GM23338 (cell line): ENCODE measurements at regions not wholly inside any gene's neighbourhood (a gene's known extent, or its start where the extent isn't known, plus 50 kb on each side); places are given as distances from the start of the nearest gene placed in this dataset.

Experiments used
- ATAC-seq: fragments of 200-7000 bp; cut with Tn5 transposase; 3 replicates; pipeline ENCODE4 v1.9.1; 2020
- DNase-seq: peaks from one replicate; pipeline ENCODE4 v3.0.0-alpha.2; 2015; ENCODE audit warnings: low spot score
- H2AFZ ChIP-seq: fragments of 200-600 bp; sonication (generic); 2 replicates; pipeline ENCODE4 v1.8.0; 2016; ENCODE audit warnings: antibody characterized with exemption, mild to moderate bottlenecking, moderate library complexity
- H3F3A ChIP-seq: fragments of 200-600 bp; sonication (generic); replicated peaks from 2 replicates; pipeline ENCODE4 v1.8.0; 2017; ENCODE audit warnings: antibody characterized with exemption, mixed run types, low read depth
- H3K27ac ChIP-seq: fragments of 200-600 bp; sonication (generic); 2 replicates; pipeline ENCODE4 v1.6.1; 2016; ENCODE audit warnings: low read depth
- H3K27me3 ChIP-seq: fragments of 200-600 bp; sonication (generic); 2 replicates; pipeline ENCODE4 v1.8.0; 2016; ENCODE audit warnings: mild to moderate bottlenecking, mixed run types, moderate library complexity; ENCODE audit not compliant: insufficient read depth
- H3K36me3 ChIP-seq: fragments of 200-600 bp; sonication (generic); 2 replicates; pipeline ENCODE4 v1.8.0; 2016; ENCODE audit warnings: mild to moderate bottlenecking; ENCODE audit not compliant: insufficient read depth
- H3K4me1 ChIP-seq: fragments of 200-600 bp; sonication (generic); 2 replicates; pipeline ENCODE4 v1.8.0; 2016; ENCODE audit warnings: mild to moderate bottlenecking, moderate library complexity; ENCODE audit not compliant: insufficient read depth
- H3K4me2 ChIP-seq: fragments of 200-600 bp; sonication (generic); 2 replicates; pipeline ENCODE4 v1.7.1; 2017; ENCODE audit warnings: mixed run types
- H3K4me3 ChIP-seq: fragments of 200-600 bp; sonication (generic); 2 replicates; pipeline ENCODE4 v1.6.1; 2016; ENCODE audit warnings: mixed run types
- H3K79me2 ChIP-seq: fragments of 200-600 bp; sonication (generic); replicated peaks from 2 replicates; pipeline ENCODE4 v1.8.0; 2017; ENCODE audit warnings: mild to moderate bottlenecking; ENCODE audit not compliant: insufficient read depth
- H3K9me2 ChIP-seq: fragments of 200-600 bp; sonication (generic); 2 replicates; pipeline ENCODE4 v1.8.0; 2017; ENCODE audit not compliant: insufficient read depth
- H4K20me1 ChIP-seq: fragments of 200-600 bp; sonication (generic); replicated peaks from 2 replicates; pipeline ENCODE4 v1.8.0; 2017; ENCODE audit warnings: mild to moderate bottlenecking; ENCODE audit not compliant: insufficient read depth
- H3K27ac Mint-ChIP-seq: 2 replicates; pipeline ENCODE4 v1.8.0; 2020; ENCODE audit warnings: inconsistent platforms, mild to moderate bottlenecking, moderate library complexity, mixed read lengths
- H3K27me3 Mint-ChIP-seq: 3 replicates; pipeline ENCODE4 v1.8.0; 2022; ENCODE audit warnings: low read depth, mild to moderate bottlenecking, moderate library complexity, mixed read lengths, inconsistent platforms; ENCODE audit not compliant: insufficient read depth, poor library complexity
- H3K36me3 Mint-ChIP-seq: 3 replicates; pipeline ENCODE4 v1.8.0; 2021; ENCODE audit warnings: low read depth, mild to moderate bottlenecking, inconsistent platforms, moderate library complexity, mixed read lengths
- H3K4me1 Mint-ChIP-seq: 3 replicates; pipeline ENCODE4 v1.8.0; 2020; ENCODE audit warnings: mild to moderate bottlenecking, inconsistent platforms, mixed read lengths
- H3K4me3 Mint-ChIP-seq: 3 replicates; pipeline ENCODE4 v1.8.0; 2021; ENCODE audit warnings: moderate library complexity, mild to moderate bottlenecking, inconsistent platforms, mixed read lengths
- H3K9me3 Mint-ChIP-seq: 3 replicates; pipeline ENCODE4 v1.8.0; 2020; ENCODE audit warnings: moderate library complexity, mild to moderate bottlenecking, inconsistent platforms, mixed read lengths
- CREB1 ChIP-seq: fragments of 250-450 bp; sonication (Bioruptor Pico); IDR thresholded peaks from 2 replicates; pipeline ENCODE4 v1.5.0; 2020; ENCODE audit warnings: low read depth, mild to moderate bottlenecking, moderate library complexity
- ETS1 ChIP-seq: IDR thresholded peaks from 2 replicates; pipeline ENCODE4 v1.6.1; 2016; ENCODE audit warnings: antibody characterized with exemption
- EZH2 ChIP-seq: fragments of 200-600 bp; sonication (generic); IDR thresholded peaks from one replicate; pipeline ENCODE4 v1.8.0; 2017; ENCODE audit warnings: antibody characterized with exemption, mild to moderate bottlenecking, low read depth; ENCODE audit not compliant: unreplicated experiment
- EZH2phosphoT487 ChIP-seq: fragments of 200-600 bp; sonication (generic); IDR thresholded peaks from one replicate; pipeline ENCODE4 v1.8.1; 2018; ENCODE audit warnings: antibody characterized with exemption; ENCODE audit not compliant: unreplicated experiment
- JUNB ChIP-seq: IDR thresholded peaks from one replicate; pipeline ENCODE4 v1.6.1; 2016; ENCODE audit warnings: antibody characterized with exemption; ENCODE audit not compliant: unreplicated experiment
- POLR2AphosphoS5 ChIP-seq: IDR thresholded peaks from 2 replicates; pipeline ENCODE4 v1.6.1; 2016; ENCODE audit warnings: antibody characterized with exemption, low read depth
- REST ChIP-seq: IDR thresholded peaks from one replicate; pipeline ENCODE4 v1.6.1; 2018; ENCODE audit warnings: antibody characterized with exemption; ENCODE audit not compliant: unreplicated experiment
- STAT1 ChIP-seq: IDR thresholded peaks from one replicate; pipeline ENCODE4 v1.6.1; 2016; ENCODE audit warnings: antibody characterized with exemption; ENCODE audit not compliant: unreplicated experiment
- ZNF114 ChIP-seq: fragments of 250-450 bp; sonication (Bioruptor Pico); IDR thresholded peaks from 2 replicates; pipeline ENCODE4 v1.5.0; 2020; ENCODE audit warnings: mild to moderate bottlenecking, moderate library complexity
- ZNF331 ChIP-seq: fragments of 250-450 bp; sonication (Bioruptor Pico); IDR thresholded peaks from 2 replicates; pipeline ENCODE4 v1.5.0; 2020; ENCODE audit warnings: low read depth, mild to moderate bottlenecking, moderate library complexity
- TF ChIP-seq, protein P1 (sequence below), 2 experiments: fragments of 200-600 bp in 1 of 2; sonication (generic) in 1 of 2; conservative IDR thresholded peaks; 2 replicates each; pipeline versions ENCODE4 v1.5.1 to v1.6.1; 2016 to 2017; ENCODE audit warnings: antibody characterized with exemption in 2 of 2, low read depth in 2 of 2, mild to moderate bottlenecking in 2 of 2, moderate library complexity in 1 of 2

DNA sequence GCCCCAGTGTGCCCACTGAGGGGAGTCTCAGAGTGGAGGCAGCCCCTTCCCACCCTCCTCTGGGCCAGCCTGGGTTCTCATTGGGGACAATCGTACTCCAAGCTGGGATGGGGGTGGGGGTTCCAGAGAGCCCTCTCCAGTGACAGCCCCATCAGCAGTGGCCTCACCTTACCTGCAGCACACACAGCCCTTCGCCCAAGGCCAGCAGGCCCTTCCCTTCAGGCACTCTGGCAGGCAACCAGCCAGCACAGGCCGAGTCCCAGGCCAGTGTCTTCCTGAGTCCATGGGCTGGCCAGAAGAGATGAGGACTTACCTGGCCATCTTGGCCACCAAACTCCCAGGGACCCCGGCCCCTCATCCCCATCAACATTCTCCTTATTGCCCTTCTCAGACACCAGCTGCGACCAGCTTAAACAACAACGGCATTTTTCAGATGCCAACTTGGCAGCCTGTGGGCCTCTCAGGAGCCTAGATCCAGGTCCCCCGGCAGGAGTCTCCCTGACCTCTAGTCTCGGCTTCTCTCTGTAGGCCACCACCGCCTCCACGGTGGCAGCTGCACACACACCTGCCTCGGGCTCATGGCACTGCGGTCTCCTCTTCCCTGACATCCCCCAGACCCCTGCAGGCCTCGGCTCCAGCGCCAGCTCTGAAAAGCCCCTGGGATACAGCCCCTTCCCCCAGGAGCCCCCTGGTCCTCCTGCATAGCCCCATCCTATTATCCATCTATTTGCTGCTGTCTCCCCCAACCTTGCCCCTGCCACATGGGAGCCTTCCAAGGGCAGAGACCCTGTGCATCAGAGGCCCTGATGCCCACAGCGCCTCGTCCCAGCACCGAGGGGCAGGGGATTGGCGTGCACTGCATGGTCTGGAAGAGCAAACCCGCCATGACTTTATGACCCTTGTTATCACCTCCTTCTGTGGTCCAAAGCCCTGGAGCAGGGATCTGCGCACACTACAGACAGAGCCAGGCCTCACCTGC, 111.2 kb upstream of the FGF3 start:
- no peaks in the 10 kb centered on the region for H3K9me2 ChIP-seq
- H3K4me2 ChIP-seq: no peak overlapping the region
- H3K4me1 ChIP-seq: peaks cover 7% of the 10 kb centered on the region; the same call in 1 of the 2 replicates
- ATAC-seq (no peak), DNase-seq (no peak)
- TF ChIP-seq EZH2 (no peak), ETS1 (no peak)
- Mint-ChIP-seq H3K9me3 (no peaks in the 10 kb centered on the region), H3K27ac (no peak overlapping the region), H3K36me3 (no peaks in the 10 kb centered on the region), H3K4me1 (peaks cover 27% of the 10 kb centered on the region), H3K4me3 (no peak overlapping the region), H3K27me3 (peaks cover 12% of the 10 kb centered on the region)
- no peaks in the 10 kb centered on the region for H3K36me3 ChIP-seq
- no peaks in the 10 kb centered on the region for H3K79me2 ChIP-seq
- no peak overlapping the region for H3K4me3 ChIP-seq
- H3K27ac ChIP-seq: no peak overlapping the region
- no peaks in the 10 kb centered on the region for H3K27me3 ChIP-seq
- H3F3A ChIP-seq: no peaks in the 10 kb centered on the region
- H4K20me1 ChIP-seq: no peaks in the 10 kb centered on the region
- no peak overlapping the region for H2AFZ ChIP-seq

GRCh38 chr11:69931060-69931910, 112.1 kb upstream of the FGF3 start:
- peaks cover 14% of the 10 kb centered on the region for H3K27me3 Mint-ChIP-seq
- DNase-seq (no peak), ATAC-seq (no peak)
- H3K27ac Mint-ChIP-seq: no peak overlapping the region
- H3K9me3 Mint-ChIP-seq: no peaks in the 10 kb centered on the region
- Histone ChIP-seq H2AFZ (no peak overlapping the region), H3K27me3 (no peaks in the 10 kb centered on the region), H3K27ac (no peak overlapping the region), H4K20me1 (no peaks in the 10 kb centered on the region), H3K36me3 (no peaks in the 10 kb centered on the region), H3F3A (no peaks in the 10 kb centered on the region), H3K4me1 (peaks cover 7% of the 10 kb centered on the region; the same call in 1 of the 2 replicates), H3K4me3 (no peak overlapping the region), H3K79me2 (no peaks in the 10 kb centered on the region), H3K4me2 (no peak overlapping the region), H3K9me2 (no peaks in the 10 kb centered on the region)
- no peak overlapping the region for H3K4me3 Mint-ChIP-seq
- no peaks in the 10 kb centered on the region for H3K36me3 Mint-ChIP-seq
- peaks cover 28% of the 10 kb centered on the region for H3K4me1 Mint-ChIP-seq
- TF ChIP-seq EZH2 (no peak), ETS1 (no peak), ZNF331 (no peak), EZH2phosphoT487 (no peak), POLR2AphosphoS5 (no peak), STAT1 (no peak), CREB1 (CRISPR knock-in tag) (no peak), JUNB (no peak), REST (no peak), ZNF114 (no peak)
- TF ChIP-seq, protein P1, sequence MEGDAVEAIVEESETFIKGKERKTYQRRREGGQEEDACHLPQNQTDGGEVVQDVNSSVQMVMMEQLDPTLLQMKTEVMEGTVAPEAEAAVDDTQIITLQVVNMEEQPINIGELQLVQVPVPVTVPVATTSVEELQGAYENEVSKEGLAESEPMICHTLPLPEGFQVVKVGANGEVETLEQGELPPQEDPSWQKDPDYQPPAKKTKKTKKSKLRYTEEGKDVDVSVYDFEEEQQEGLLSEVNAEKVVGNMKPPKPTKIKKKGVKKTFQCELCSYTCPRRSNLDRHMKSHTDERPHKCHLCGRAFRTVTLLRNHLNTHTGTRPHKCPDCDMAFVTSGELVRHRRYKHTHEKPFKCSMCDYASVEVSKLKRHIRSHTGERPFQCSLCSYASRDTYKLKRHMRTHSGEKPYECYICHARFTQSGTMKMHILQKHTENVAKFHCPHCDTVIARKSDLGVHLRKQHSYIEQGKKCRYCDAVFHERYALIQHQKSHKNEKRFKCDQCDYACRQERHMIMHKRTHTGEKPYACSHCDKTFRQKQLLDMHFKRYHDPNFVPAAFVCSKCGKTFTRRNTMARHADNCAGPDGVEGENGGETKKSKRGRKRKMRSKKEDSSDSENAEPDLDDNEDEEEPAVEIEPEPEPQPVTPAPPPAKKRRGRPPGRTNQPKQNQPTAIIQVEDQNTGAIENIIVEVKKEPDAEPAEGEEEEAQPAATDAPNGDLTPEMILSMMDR (conservative IDR thresholded peaks at IDR 0.05; ENCODE audit: low read depth in 2 of 2): no peak
